Prostate gland (tissue), 2 donors: ENCODE measurements at regions not wholly inside any gene's neighbourhood (a gene's known extent, or its start where the extent isn't known, plus 50 kb on each side); places are given as distances from the start of the nearest gene placed in this dataset.

Source experiments
- POLR2AphosphoS5 ChIP-seq: sonication (generic); formaldehyde crosslinking; IDR thresholded peaks from one replicate; pipeline ENCODE4 v1.6.1; 2017; ENCODE audit warnings: antibody characterized with exemption
- TF ChIP-seq, protein P1 (sequence below), 4 experiments: fragments of 200-600 bp in 2 of 4; fragments of 450-650 bp in 2 of 4; sonication (generic) in 2 of 4; IDR thresholded peaks; 1 replicate in 3 of 4; 2 replicates in 1 of 4; pipeline ENCODE4 v1.5.1; 2016 to 2019; ENCODE audit warnings: antibody characterized with exemption in 4 of 4, mild to moderate bottlenecking in 2 of 4, moderate library complexity in 2 of 4

DNA sequence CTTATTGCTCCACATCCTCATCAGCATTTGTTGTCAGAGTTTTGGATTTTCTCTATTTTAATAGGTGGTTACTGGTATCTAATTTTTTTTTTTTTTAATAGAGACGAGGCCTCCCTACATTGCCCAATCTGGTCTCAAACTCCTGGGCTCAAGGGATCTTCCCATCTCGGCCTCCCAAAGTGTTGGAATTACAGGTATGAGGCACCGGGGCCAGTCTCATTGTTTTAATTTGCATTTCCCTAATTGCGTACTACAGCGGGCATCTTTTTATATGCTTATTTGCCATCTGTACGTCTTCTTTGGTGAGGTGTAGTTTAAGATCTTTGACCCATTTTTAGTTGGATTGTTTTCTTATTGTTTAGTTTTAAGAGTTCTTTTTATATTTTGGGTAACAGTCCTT is 210.4 kb upstream of the SULF2 start:
- TF ChIP-seq, protein P1, sequence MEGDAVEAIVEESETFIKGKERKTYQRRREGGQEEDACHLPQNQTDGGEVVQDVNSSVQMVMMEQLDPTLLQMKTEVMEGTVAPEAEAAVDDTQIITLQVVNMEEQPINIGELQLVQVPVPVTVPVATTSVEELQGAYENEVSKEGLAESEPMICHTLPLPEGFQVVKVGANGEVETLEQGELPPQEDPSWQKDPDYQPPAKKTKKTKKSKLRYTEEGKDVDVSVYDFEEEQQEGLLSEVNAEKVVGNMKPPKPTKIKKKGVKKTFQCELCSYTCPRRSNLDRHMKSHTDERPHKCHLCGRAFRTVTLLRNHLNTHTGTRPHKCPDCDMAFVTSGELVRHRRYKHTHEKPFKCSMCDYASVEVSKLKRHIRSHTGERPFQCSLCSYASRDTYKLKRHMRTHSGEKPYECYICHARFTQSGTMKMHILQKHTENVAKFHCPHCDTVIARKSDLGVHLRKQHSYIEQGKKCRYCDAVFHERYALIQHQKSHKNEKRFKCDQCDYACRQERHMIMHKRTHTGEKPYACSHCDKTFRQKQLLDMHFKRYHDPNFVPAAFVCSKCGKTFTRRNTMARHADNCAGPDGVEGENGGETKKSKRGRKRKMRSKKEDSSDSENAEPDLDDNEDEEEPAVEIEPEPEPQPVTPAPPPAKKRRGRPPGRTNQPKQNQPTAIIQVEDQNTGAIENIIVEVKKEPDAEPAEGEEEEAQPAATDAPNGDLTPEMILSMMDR (IDR thresholded peaks at IDR 0.05), result no peak
- no peak for TF ChIP-seq POLR2AphosphoS5
